Body of pancreas (tissue), 4 donors: ENCODE measurements at regions not wholly inside any gene's neighbourhood (a gene's known extent, or its start where the extent isn't known, plus 50 kb on each side); places are given as distances from the start of the nearest gene placed in this dataset.

Experiments
- ATAC-seq: fragments of 150-250 bp; one replicate; pipeline ENCODE4 v1.9.1; 2016
- DNase-seq, 4 donors: peaks; one replicate each; pipeline ENCODE4 v3.0.0-alpha.2; 2019
- H3K27ac ChIP-seq, 4 donors: fragments of 200-600 bp; sonication (generic); 1 replicate in 3 of 4; 2 replicates in 1 of 4; pipeline versions ENCODE4 v1.5.1 to v1.6.1; 2016 to 2019; ENCODE audit warnings: mild to moderate bottlenecking in 1 of 4, mixed read lengths in 1 of 4, moderate library complexity in 1 of 4
- H3K27me3 ChIP-seq, 2 donors: fragments of 200-600 bp; sonication (generic); one replicate each; pipeline ENCODE4 v1.6.0; 2016; ENCODE audit warnings: mild to moderate bottlenecking in 1 of 2
- H3K36me3 ChIP-seq, 2 donors: fragments of 200-600 bp; sonication (generic); replicated peaks in 1 of 2; 2 replicates each; pipeline ENCODE4 v1.5.1; 2016; ENCODE audit warnings: low read depth in 2 of 2; ENCODE audit not compliant: insufficient read depth in 1 of 2
- H3K4me1 ChIP-seq: fragments of 200-600 bp; sonication (generic); one replicate; pipeline ENCODE4 v1.6.0; 2016
- H3K4me3 ChIP-seq, 2 donors: fragments of 200-600 bp; sonication (generic); 1 replicate in 1 of 2; 2 replicates in 1 of 2; pipeline ENCODE4 v1.5.1; 2016 to 2019
- H3K9me3 ChIP-seq, 3 donors: fragments of 200-600 bp; sonication (generic); 1 replicate in 2 of 3; 2 replicates in 1 of 3; pipeline ENCODE4 v1.5.1; 2016
- POLR2A ChIP-seq, 3 donors: fragments of 450-650 bp; IDR thresholded peaks; one replicate each; pipeline ENCODE4 v1.6.1; 2016; ENCODE audit warnings: antibody characterized with exemption in 3 of 3, mild to moderate bottlenecking in 2 of 3
- WGBS, 2 donors: methylation state at CpG; one replicate each; pipeline ENCODE4 v1.1.5; 2017; 5-methylcytosine and 5-hydroxymethylcytosine counted together
- intact Hi-C: fragments of 100-400 bp; cut with DNase I; formaldehyde crosslinking; loops from one replicate; pipeline ENCODE4 v1.15.1; 2023
- TF ChIP-seq, protein P1 (sequence below), 7 experiments: fragments of 450-650 bp in 4 of 7; fragments of 200-600 bp in 3 of 7; sonication (generic) in 3 of 7; IDR thresholded peaks; one replicate each; pipeline ENCODE4 v1.5.1; 2016 to 2019; ENCODE audit warnings: antibody characterized with exemption in 7 of 7

DNA sequence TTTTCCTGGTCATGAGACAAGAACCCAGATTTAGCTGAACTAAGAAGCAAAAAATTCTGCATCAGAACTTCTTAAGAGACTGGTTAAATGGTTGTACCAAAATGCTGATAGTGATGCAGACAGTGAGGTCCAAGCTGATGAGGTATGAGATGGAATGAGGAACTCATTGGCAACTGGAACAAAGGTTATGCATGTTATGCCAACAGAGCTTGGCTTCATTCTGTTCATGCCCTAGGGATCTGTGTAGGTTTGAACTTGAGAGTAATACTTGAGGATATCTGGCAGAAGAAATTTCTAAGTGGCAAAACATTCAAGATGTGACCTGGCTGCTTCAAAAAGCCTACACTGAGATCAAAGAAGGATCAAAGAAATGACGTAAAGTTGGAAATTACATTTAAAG lies 398.0 kb downstream of the FSCB start:
- Histone ChIP-seq H3K4me3 (no peak overlapping the region), H3K27ac (no peak overlapping the region), H3K36me3 (no peaks in the 10 kb centered on the region), H3K27me3 (no peaks in the 10 kb centered on the region), H3K9me3 (no peaks in the 10 kb centered on the region), H3K4me1 (no peaks in the 10 kb centered on the region)
- no peak for TF ChIP-seq POLR2A (IDR thresholded peaks at IDR 0.05)
- TF ChIP-seq, protein P1, sequence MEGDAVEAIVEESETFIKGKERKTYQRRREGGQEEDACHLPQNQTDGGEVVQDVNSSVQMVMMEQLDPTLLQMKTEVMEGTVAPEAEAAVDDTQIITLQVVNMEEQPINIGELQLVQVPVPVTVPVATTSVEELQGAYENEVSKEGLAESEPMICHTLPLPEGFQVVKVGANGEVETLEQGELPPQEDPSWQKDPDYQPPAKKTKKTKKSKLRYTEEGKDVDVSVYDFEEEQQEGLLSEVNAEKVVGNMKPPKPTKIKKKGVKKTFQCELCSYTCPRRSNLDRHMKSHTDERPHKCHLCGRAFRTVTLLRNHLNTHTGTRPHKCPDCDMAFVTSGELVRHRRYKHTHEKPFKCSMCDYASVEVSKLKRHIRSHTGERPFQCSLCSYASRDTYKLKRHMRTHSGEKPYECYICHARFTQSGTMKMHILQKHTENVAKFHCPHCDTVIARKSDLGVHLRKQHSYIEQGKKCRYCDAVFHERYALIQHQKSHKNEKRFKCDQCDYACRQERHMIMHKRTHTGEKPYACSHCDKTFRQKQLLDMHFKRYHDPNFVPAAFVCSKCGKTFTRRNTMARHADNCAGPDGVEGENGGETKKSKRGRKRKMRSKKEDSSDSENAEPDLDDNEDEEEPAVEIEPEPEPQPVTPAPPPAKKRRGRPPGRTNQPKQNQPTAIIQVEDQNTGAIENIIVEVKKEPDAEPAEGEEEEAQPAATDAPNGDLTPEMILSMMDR (IDR thresholded peaks at IDR 0.05): no peak
- WGBS, 2 donors: 69 to 81% methylated on average over 1 of the region's 1 CpG
- ATAC-seq (no peak), DNase-seq (no peak)
- intact Hi-C loops: no loop called here

DNA sequence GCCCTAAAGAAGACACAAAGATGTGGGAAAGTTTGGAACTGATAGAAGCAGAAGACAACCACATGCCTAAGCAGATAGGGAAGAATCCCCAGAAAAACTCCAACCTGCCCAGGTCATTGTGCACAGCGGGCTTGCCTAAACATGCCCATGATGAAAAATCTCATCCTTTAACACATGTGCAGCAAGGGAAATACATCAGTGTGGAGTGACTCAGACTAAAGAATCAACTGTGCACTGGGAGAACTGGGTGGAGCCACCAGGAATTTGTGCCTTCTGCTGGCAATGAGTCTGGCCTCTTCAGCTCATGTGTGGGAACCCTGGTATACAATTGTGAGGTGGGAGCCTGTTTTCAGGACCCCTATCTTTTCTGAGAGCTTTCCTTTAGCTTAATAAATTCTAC lies 398.5 kb downstream of the FSCB start:
- TF ChIP-seq, protein P1 (IDR thresholded peaks at IDR 0.05): no peak
- ATAC-seq (no peak), DNase-seq (no peak)
- WGBS, 2 donors: 75% methylated on average over 1 of the region's 1 CpG
- Histone ChIP-seq H3K4me3 (no peak overlapping the region), H3K4me1 (no peaks in the 10 kb centered on the region), H3K36me3 (no peaks in the 10 kb centered on the region), H3K27ac (no peak overlapping the region), H3K9me3 (no peaks in the 10 kb centered on the region), H3K27me3 (no peaks in the 10 kb centered on the region)
- intact Hi-C loops: no loop called here

DNA sequence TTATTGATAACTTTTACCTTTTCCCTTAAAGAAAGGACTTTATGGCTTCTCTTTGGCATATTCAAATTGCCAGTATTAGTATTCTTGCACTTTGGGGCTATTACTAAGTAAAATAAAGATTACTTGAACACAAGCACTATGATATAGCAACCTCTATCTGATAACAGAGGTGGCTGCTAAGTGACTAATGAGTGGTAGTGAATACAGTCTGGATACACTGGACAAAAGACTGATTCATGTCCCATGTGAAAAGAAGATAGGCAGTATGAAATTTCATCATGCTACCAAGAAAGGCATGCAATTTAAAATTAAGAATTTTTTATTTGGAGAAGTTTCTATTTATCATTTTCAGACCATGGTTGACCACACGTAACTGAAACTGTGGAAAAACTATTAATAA lies 399.9 kb downstream of the FSCB start:
- intact Hi-C loops: no loop called here
- no peak for ATAC-seq

DNA sequence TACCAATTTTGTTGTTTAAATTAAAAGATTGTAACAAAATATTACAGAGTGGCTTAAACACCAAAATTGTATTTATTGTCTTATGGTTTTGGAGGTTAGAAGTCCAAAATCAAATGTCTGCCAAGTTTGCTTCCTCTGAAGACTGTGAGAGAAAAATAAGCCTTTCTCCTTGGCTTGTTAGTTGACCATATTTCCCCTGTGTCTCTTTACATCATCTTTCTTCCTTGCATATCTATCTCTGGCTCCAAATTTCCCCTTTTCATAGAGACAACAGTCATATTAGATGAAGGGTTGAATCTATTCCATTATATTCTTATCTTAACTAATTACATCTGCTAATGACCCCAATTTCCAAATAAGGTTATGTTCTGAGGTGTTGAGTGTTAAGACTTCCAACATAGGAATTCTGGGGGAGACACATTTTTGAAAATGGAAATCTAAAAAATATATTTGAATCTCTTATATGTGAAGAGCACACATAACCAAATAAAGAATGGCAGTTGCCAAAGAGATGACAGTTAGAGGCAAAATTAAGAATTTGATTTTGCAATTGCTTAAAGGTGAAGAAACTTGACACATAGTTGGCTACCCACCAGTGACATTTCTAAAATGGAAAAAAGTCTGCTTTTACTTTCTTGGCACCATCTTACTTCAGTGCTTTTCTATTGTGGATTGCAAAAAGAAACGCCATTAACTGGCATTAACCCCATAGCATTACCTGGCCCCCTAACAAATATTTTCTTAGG lies 407.2 kb downstream of the FSCB start:
- H3K27ac ChIP-seq: no peak overlapping the region
- no peak for DNase-seq
- intact Hi-C loops: no loop called here
- no peaks in the 10 kb centered on the region for H3K9me3 ChIP-seq
- H3K36me3 ChIP-seq: no peaks in the 10 kb centered on the region
- WGBS, 2 donors: 43 to 61% methylated on average over 1 of the region's 1 CpG
- no peak overlapping the region for H3K4me3 ChIP-seq
- TF ChIP-seq, protein P1 (IDR thresholded peaks at IDR 0.05): no peak
- no peak for TF ChIP-seq POLR2A (IDR thresholded peaks at IDR 0.05)
- ATAC-seq: no peak
- no peaks in the 10 kb centered on the region for H3K27me3 ChIP-seq
- no peaks in the 10 kb centered on the region for H3K4me1 ChIP-seq

More for the DNA sequence above, 399.9 kb downstream of the FSCB start:
- no peak for TF ChIP-seq POLR2A (IDR thresholded peaks at IDR 0.05)
- TF ChIP-seq, protein P1 (IDR thresholded peaks at IDR 0.05): no peak
- no peaks in the 10 kb centered on the region for H3K9me3 ChIP-seq
- WGBS, 2 donors: 55 to 57% methylated on average over 1 of the region's 1 CpG
- no peaks in the 10 kb centered on the region for H3K4me1 ChIP-seq
- no peak for DNase-seq
- no peaks in the 10 kb centered on the region for H3K27me3 ChIP-seq
- H3K4me3 ChIP-seq: no peak overlapping the region
- H3K36me3 ChIP-seq: no peaks in the 10 kb centered on the region
- H3K27ac ChIP-seq: no peak overlapping the region

DNA sequence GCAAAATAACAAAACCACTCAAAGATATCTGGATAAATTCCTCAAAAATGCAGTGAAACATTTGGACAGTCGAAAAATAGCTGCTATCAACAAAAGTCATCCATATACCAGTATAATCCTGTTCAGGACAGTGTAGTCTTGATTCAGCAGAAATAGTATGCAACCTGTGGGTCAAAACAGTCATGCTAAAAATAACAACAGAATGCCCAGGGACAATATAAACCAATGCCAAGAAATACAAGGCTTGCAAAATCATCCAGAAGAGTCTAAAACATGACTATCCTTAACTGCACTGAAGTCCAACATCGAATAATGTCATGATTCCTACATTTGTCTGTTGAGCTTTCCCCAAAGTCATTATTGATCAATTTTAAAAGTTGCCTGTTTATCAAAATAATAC lies 425.9 kb downstream of the FSCB start:
- TF ChIP-seq POLR2A (IDR thresholded peaks at IDR 0.05): no peak
- TF ChIP-seq, protein P1 (IDR thresholded peaks at IDR 0.05): no peak
- WGBS, 2 donors: 50 to 55% methylated on average over 2 of the region's 2 CpGs
- no peaks in the 10 kb centered on the region for H3K9me3 ChIP-seq
- intact Hi-C loops: no loop called here
- DNase-seq (no peak), ATAC-seq (no peak)
- no peaks in the 10 kb centered on the region for H3K4me1 ChIP-seq
- H3K36me3 ChIP-seq: no peaks in the 10 kb centered on the region
- H3K27ac ChIP-seq: no peak overlapping the region
- H3K4me3 ChIP-seq: no peak overlapping the region
- H3K27me3 ChIP-seq: no peaks in the 10 kb centered on the region
